NCI-H1417 treated with DMSO at 0.1 percent for 48 hours (cell line): ENCODE measurements at regions not wholly inside any gene's neighbourhood (a gene's known extent, or its start where the extent isn't known, plus 50 kb on each side); places are given as distances from the start of the nearest gene placed in this dataset.

ENCODE experiments used
- DNase-seq: peaks from one replicate; lab custom pipeline; 2025; lab: John Stamatoyannopoulos, UW

- no peak for DNase-seq
Observed at GRCh38 chr6:84525907-84526306, 238.5 kb downstream of the TBX18 start.

DNA sequence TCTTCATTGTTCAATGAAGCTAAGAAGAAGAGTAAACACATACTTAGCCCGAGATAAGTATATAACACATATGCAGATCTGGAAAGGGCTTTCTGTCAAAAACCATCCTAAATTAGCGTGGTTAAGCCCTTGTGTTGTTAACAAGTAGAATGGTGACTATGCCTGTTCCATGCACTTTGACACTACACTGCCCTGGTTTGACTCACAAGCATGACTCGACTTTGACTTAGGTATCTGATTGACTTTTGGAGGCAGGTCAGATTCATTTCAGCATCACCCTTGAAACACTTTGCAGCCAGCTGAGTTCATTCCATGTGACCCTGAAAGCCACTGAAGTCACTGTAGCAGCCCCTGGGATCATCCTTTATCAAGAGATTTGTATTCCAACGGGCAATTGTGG, 239.8 kb downstream of the TBX18 start:
- DNase-seq: no peak

GRCh38 chr6:84522135-84522549, 242.3 kb downstream of the TBX18 start:
- DNase-seq: no peak

DNA sequence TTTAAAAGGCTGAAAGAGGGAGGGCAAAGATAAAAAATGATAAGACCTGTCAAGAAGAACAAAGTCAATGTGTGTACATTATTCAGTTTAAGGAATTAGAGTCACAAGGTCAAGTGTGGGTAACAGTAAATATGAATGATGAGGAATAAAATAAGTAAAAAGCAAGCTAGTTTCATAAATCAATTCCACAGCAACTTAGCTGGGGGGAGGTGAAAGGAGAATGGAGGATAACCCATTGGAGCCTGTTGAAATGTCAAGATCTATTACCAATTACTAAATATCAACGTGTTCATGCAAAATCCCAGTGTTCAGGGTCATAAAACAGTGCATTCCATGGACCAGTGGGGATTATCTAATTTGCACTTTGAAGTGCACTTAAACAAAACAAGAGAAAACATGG, 242.9 kb downstream of the TBX18 start:
- no peak for DNase-seq

GRCh38 chr6:84517741-84518530, 246.5 kb downstream of the TBX18 start:
- DNase-seq: no peak

GRCh38 chr6:84516154-84516553, 248.2 kb downstream of the TBX18 start:
- no peak for DNase-seq

- no peak for DNase-seq
Observed at GRCh38 chr6:84515067-84515466, 249.3 kb downstream of the TBX18 start.

- DNase-seq: no peak
Observed at GRCh38 chr6:84514089-84514971, 250.1 kb downstream of the TBX18 start.

GRCh38 chr6:84512391-84512790, 252.0 kb downstream of the TBX18 start:
- DNase-seq: no peak

DNA sequence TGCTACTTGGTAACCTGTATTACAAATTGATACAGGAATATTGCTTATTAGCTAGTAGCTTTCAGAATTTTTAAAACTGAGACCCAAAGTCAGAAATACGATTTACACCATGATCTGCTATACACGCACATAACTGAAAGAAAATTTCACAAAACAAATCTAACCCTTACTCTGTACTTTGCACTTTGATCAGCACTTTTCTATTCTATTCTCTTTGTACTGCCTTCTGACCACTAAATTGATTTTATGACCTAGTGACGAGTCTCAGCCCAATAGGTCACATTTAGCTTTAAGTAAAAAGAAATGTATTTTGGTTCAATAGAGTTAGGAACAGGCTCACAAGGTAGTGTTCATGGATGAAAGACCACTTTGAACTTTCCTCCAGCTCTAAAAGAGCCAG, 252.5 kb downstream of the TBX18 start:
- DNase-seq: no peak

DNA sequence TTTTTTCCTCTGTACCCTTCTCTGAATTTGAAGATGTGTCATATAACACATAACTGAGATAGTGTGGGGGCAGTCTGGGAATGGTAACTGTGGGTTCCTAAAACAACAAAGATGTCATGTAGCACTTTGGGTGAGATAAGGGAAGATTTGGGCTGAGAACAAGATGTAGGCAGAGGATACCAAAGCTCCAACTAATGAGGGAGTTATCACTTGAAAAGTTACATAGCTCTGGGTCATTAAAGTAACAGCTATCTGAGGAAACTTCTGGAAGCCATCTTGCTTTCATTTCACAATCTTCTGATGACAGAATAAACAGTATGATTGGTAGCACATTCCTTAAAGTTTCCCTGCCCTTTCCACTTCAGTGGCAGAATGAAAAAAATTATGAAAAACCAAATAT, 255.4 kb downstream of the TBX18 start:
- no peak for DNase-seq

DNA sequence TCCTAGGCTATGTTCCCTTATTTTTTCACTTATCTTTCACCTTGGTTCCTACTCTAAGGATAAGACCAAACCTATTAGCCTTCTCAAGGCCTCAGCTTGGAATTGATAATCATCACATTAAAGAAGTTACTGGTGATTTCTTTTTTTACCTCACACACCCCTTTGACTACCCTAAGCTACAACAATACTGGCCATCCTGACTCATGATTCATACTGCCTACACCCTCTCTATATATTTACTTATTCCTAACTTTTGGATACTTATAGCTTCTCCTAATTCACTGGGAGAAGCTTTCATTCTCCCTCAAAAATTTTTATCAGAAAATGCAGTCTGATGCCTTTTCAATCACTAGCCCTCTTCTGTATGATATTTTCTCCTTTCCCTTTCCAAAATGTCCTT, 256.1 kb downstream of the TBX18 start:
- no peak for DNase-seq

- DNase-seq: no peak
Observed at GRCh38 chr6:84504025-84504424, 260.4 kb downstream of the TBX18 start.

DNA sequence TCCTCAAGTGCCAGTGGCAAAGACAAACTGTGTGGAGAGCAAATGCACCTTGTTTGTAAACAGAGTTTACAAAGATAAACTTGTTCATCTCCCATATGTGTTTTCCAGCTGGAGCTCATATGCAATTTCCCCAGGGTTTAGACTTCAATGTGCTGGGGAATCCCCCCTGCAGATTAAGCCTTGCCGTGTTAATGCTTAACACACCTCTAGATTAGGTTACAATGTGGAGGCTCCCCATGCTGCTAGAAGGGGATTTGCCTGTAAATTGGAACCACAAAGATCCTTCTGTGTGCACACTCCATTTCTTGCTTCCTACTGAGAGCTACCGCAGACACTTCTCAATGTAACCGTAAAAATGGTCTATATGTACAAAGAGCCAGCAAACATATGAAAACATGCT, 263.1 kb downstream of the TBX18 start:
- DNase-seq: no peak

DNA sequence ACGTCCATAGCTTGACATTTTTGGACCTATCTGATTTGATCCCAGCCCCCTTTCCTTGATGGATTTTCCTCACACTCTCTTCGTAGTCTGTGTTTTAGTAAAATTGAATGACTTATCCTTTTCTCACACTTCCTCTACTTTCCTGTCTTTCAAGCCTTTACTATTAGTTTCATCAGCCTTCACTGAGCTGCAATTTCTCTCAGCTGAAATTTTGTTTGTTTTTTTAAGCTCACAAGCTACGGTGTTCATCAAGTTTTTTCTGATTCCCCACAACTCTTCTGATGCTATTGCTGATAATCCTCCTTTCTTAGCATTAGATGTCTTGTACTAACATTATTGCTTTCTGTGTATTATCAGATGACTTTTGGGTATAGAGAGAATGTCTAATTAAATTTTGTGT, 263.7 kb downstream of the TBX18 start:
- no peak for DNase-seq

DNA sequence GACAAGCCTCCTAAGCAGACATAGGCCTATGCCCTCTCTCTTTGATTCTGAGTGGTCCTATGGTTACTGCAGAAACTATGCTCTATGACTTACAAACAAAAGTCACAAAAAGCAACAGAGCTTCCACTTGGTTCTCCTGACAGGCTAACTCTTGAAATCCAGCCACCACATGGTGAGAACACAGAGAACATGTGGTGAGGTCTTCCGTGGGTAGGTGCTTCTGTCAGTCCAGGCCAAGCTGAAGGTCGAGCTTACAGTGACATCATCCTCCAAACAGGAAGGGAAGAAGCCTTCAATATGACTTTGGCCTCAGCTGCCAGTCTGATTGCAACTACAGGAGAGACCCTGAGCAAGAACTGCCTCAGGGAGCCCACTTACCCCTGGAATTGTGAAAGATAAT, 265.5 kb downstream of the TBX18 start:
- no peak for DNase-seq

DNA sequence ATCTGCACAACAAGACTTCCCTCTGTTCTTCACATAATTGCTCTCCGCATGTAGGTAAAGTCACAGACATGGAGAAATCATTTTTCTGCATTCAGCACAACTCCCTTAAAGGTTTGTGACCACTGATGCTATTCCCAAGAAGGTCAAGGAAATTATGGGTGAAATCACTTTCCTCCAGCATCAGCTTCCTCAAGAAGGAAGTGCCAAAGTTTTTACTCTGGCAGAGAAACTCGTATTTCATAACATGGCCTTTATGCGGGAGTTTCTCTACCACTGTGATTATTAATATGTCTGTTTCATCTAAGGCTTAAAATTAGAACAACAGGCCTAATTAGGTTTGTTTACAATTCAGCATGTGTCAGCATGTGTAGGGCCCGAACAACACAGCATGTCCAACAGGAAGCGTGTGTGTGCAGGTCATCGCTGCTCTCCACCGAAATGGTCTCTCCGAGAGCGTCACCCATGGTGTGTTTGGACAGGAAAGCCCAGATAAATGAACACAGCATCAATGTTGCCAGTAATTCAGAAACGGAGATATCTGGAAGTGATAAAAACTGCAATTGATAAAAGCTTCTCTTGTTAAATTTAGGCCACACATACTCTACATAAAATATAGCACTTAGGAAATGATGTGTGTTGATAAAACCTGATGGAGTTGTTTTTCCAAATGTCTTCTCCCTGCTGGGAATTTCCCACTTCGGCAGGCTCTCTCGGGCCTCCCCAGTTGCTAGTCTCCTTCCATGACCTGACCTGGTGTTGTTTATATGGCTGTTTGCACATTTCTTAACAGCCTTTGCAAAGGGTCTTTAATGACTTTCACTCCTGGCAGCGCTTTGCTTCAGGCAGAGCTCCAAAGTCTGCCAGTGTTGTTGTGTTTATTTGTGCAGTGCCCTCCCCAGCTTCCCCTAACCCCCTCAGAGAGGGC, 265.1 kb upstream of the CEP162 start:
- no peak for DNase-seq

- no peak for DNase-seq
Observed at GRCh38 chr6:84489598-84489997, 262.2 kb upstream of the CEP162 start.

DNA sequence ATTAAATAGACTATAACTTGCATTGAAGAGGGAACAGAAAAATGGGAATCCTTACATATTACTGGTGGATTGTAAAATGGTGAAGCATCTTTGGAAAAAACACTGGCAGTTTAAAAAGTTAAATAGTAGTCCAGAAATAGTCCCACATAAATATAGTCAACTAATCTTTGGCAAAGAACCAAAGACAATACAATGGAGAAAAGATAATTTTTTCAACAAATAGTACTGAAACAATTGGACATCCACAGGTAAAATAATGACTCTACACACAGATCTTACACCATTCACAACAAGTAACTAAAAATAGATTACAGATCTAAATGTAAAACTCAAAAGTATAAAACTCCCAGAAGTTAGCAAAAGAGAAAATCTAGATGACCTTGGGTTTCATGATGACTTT, 259.1 kb upstream of the CEP162 start:
- no peak for DNase-seq

DNA sequence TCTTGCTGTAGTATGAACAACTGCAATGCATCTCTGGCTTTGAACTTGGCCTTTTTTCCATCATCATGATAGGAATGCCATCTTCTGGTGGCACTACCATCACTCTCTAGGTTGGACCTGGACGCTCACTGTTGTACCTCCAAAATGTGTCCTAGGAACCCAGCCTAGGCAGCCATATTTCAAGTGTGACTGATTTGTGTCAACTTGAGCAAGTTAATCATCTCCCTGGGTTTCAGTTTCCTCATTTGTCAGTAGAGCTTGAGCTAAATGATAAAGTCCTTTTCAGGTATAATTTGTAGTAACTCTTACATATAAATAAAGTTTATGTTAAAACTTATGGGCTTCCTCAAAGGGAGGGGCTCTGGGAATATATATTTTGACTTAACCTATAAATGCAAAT, 241.7 kb upstream of the CEP162 start:
- no peak for DNase-seq

GRCh38 chr6:84467296-84467695, 239.9 kb upstream of the CEP162 start:
- no peak for DNase-seq

- no peak for DNase-seq
Observed at GRCh38 chr6:84466511-84466910, 239.1 kb upstream of the CEP162 start.
